ENCODE measurements at regions not wholly inside any gene's neighbourhood (a gene's known extent, or its start where the extent isn't known, plus 50 kb on each side); places are given as distances from the start of the nearest gene placed in this dataset.

DNA sequence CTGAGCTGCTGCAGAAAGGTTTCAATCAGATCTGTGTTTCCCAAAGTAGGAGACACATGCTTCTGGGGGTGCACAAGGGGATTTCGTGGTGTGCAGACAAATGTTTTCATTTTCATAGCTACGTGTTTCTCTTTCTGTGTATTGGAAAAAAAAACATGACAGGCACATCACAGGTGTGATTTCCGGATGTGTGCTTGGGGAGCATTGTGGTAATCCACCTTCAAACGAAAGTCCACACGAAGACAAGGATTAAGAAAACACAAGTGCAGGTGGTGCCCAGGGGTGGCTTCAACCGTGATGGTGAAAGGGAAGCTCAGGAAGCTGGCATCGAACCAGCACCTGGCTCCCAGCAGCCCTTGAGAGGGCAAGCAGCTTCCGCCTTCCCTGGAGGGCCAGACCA, 164.6 kb upstream of the LINGO1 start:
- intact Hi-C loops (cut with DNase I), result no loop called here
- Histone ChIP-seq H3K4me1 (no peaks in the 10 kb centered on the region), H3K4me3 (no peak overlapping the region), H3K27me3 (peaks cover 0 to 15% (median 0%) of the 10 kb centered on the region in 4 donors), H3K36me3 (no peaks in the 10 kb centered on the region), H3K27ac (no peak overlapping the region), H3K9me3 (no peaks in the 10 kb centered on the region)
- WGBS, 2 donors, result 22 to 32% methylated on average over 7 to 8 of the region's 8 CpGs
- no peak for TF ChIP-seq POLR2A (IDR thresholded peaks at IDR 0.05)
- TF ChIP-seq, protein P1, sequence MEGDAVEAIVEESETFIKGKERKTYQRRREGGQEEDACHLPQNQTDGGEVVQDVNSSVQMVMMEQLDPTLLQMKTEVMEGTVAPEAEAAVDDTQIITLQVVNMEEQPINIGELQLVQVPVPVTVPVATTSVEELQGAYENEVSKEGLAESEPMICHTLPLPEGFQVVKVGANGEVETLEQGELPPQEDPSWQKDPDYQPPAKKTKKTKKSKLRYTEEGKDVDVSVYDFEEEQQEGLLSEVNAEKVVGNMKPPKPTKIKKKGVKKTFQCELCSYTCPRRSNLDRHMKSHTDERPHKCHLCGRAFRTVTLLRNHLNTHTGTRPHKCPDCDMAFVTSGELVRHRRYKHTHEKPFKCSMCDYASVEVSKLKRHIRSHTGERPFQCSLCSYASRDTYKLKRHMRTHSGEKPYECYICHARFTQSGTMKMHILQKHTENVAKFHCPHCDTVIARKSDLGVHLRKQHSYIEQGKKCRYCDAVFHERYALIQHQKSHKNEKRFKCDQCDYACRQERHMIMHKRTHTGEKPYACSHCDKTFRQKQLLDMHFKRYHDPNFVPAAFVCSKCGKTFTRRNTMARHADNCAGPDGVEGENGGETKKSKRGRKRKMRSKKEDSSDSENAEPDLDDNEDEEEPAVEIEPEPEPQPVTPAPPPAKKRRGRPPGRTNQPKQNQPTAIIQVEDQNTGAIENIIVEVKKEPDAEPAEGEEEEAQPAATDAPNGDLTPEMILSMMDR (IDR thresholded peaks at IDR 0.05), result no peak
- DNase-seq, result no peak

DNA sequence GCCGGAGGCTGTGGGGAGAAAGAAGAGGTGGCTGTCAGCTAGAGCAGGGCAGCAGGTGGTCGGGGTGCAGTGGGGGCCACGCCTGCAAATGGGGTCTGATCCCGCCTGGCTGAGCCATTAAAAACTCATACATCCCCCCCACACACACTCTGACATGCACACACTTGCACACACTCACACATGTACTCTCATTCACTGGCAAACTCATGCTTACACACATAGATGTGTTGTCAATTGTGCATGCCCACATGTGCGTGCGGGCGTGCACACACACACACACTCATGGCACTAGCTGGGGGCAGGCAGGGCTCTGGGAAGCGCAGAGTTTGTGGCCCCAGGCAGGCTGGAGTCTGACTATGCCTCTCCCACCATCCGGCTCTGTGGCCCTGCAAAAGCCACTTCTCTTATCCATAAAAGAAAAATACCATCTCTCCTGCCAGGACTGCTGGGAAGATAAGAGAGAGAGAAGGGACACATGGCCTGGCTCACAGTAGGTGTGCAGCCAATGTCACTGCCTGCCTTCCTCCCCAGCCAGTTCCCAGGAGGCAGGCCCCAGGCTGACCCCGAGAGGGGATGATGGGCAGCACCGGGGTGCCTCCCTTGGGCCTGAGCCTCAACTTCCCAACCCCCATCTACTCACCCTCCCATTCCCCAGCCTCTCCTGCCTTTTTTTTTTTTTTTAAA, 163.5 kb upstream of the LINGO1 start:
- Histone ChIP-seq H3K27ac (no peak overlapping the region), H3K4me3 (no peak overlapping the region), H3K9me3 (no peaks in the 10 kb centered on the region), H3K4me1 (no peaks in the 10 kb centered on the region), H3K27me3 (peaks cover 0 to 17% (median 0%) of the 10 kb centered on the region in 4 donors), H3K36me3 (no peaks in the 10 kb centered on the region)
- intact Hi-C loops (cut with DNase I), result no loop called here
- no peak for DNase-seq
- 58 to 91% methylated on average over 8 to 9 of the region's 11 CpGs for WGBS, 2 donors
- TF ChIP-seq, protein P1 (IDR thresholded peaks at IDR 0.05), result no peak
- TF ChIP-seq POLR2A (IDR thresholded peaks at IDR 0.05), result no peak

DNA sequence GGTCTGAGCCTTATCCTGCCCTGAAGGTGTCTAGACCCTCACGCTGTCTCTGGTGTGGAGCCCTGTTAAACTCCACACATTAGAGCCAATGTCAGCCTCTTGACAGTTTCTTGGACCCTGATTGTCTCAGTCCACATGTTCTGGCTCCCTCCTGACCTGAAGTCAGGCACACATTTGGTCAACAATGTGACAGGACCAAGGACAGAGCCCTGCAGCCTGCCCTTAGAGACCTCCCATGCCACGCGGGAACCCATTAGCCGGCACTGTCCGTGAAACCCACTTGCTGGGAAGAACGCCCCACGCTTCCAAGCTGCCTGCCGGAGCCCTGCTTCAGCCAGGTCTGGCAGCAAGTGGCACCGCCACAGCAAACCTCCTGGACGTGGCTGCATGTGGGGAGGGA, 162.7 kb upstream of the LINGO1 start:
- no peak overlapping the region for H3K27ac ChIP-seq
- TF ChIP-seq, protein P1 (IDR thresholded peaks at IDR 0.05), result no peak
- no peak for TF ChIP-seq POLR2A (IDR thresholded peaks at IDR 0.05)

DNA sequence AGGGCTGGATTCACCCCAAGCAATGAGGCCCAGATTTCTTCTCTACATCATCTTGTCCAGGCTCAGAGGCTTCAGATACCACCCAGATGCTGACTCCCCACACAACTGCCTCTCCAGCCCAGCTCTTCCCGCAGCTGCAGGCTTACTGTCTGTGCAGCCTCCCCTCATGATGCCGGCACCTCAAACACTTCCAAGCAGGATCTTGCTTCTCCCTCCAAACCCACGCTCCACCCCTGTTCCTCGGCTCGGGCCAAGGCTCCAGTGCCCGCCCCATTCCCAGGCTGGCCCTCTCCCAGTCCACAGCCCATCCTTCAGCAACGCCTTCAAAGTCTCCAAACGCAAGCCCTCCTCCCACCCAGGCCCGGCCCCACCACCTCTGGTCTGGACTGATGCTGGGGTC, 159.2 kb upstream of the LINGO1 start:
- TF ChIP-seq, protein P1 (IDR thresholded peaks at IDR 0.05), result no peak
- TF ChIP-seq POLR2A (IDR thresholded peaks at IDR 0.05), result no peak
- intact Hi-C loops (cut with DNase I), result no loop called here
- DNase-seq, result no peak
- no peak overlapping the region for H3K4me3 ChIP-seq
- no peaks in the 10 kb centered on the region for H3K4me1 ChIP-seq
- H3K27me3 ChIP-seq, result peaks cover 0 to 45% (median 0%) of the 10 kb centered on the region in 4 donors
- no peaks in the 10 kb centered on the region for H3K36me3 ChIP-seq
- no peaks in the 10 kb centered on the region for H3K9me3 ChIP-seq
- 80 to 84% methylated on average over 7 to 9 of the region's 9 CpGs for WGBS, 2 donors
- no peak overlapping the region for H3K27ac ChIP-seq

More for the DNA sequence above, 162.7 kb upstream of the LINGO1 start:
- DNase-seq, result no peak
- H3K27me3 ChIP-seq, result peaks cover 0 to 24% (median 0%) of the 10 kb centered on the region in 4 donors
- 86 to 100% methylated on average over 1 of the region's 10 CpGs for WGBS, 2 donors
- intact Hi-C loops (cut with DNase I), result no loop called here
- no peak overlapping the region for H3K4me3 ChIP-seq
- H3K4me1 ChIP-seq, result no peaks in the 10 kb centered on the region
- H3K9me3 ChIP-seq, result no peaks in the 10 kb centered on the region
- H3K36me3 ChIP-seq, result no peaks in the 10 kb centered on the region

DNA sequence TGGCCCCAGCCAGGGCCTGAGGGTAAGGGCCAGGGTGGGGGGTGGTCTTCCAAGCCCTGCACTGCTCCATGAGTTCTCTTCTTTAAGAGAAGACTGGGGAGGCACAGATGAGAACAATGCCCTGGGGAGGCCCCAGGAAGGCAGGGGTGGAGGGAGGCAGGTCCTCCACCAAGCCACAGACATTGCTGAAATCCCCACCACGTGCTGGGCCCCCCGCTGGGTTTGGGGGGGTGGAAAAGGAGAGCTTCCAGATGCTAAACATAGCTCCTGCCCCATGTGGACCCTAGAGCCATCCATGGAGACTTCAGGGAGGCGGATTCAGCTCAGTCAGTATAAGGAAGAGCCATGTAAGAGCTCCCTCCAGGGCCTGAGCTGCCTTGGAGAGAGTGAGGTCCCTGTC, 157.8 kb upstream of the LINGO1 start:
- no peaks in the 10 kb centered on the region for H3K36me3 ChIP-seq
- H3K27me3 ChIP-seq, result peaks cover 0 to 55% (median 0%) of the 10 kb centered on the region in 4 donors

More for the DNA sequence above, 157.8 kb upstream of the LINGO1 start:
- DNase-seq, result no peak
- WGBS, 2 donors, result 67% methylated on average over 1 of the region's 3 CpGs; no CpG with 5 or more reads in 1 of the 2 donors
- no peak for TF ChIP-seq POLR2A (IDR thresholded peaks at IDR 0.05)
- TF ChIP-seq, protein P1 (IDR thresholded peaks at IDR 0.05), result no peak
- no peak overlapping the region for H3K4me3 ChIP-seq
- H3K27ac ChIP-seq, result no peak overlapping the region
- intact Hi-C loops (cut with DNase I), result no loop called here
- no peaks in the 10 kb centered on the region for H3K4me1 ChIP-seq
- no peaks in the 10 kb centered on the region for H3K9me3 ChIP-seq

All from esophagus squamous epithelium (tissue), 5 donors.